GM23248 (cell line): ENCODE measurements at regions not wholly inside any gene's neighbourhood (a gene's known extent, or its start where the extent isn't known, plus 50 kb on each side); places are given as distances from the start of the nearest gene placed in this dataset.

Source experiments
- DNase-seq: peaks from one replicate; pipeline ENCODE4 v3.0.0-alpha.2; 2015
- H2AFZ ChIP-seq: fragments of 200-600 bp; sonication (generic); 2 replicates; pipeline ENCODE4 v1.6.1; 2016; ENCODE audit warnings: antibody characterized with exemption
- H3F3A ChIP-seq: fragments of 200-600 bp; sonication (generic); 2 replicates; pipeline ENCODE4 v1.6.1; 2016; ENCODE audit warnings: mild to moderate bottlenecking, antibody characterized with exemption, mixed run types; ENCODE audit not compliant: insufficient read depth
- H3K27ac ChIP-seq: fragments of 200-600 bp; sonication (generic); 2 replicates; pipeline ENCODE4 v1.5.1; 2016; ENCODE audit warnings: mild to moderate bottlenecking
- H3K27me3 ChIP-seq: fragments of 200-600 bp; sonication (generic); replicated peaks from 2 replicates; pipeline ENCODE4 v1.6.1; 2016; ENCODE audit warnings: mild to moderate bottlenecking; ENCODE audit not compliant: insufficient read depth
- H3K36me3 ChIP-seq: fragments of 200-600 bp; sonication (generic); 2 replicates; pipeline ENCODE4 v1.6.1; 2016; ENCODE audit warnings: low read depth, mild to moderate bottlenecking
- H3K4me1 ChIP-seq: fragments of 200-600 bp; sonication (generic); 2 replicates; pipeline ENCODE4 v1.6.1; 2016; ENCODE audit warnings: mild to moderate bottlenecking; ENCODE audit not compliant: insufficient read depth
- H3K4me2 ChIP-seq: fragments of 200-600 bp; sonication (generic); one replicate; pipeline ENCODE4 v1.6.1; 2016; ENCODE audit warnings: mild to moderate bottlenecking; ENCODE audit not compliant: unreplicated experiment
- H3K4me3 ChIP-seq: fragments of 200-600 bp; sonication (generic); 2 replicates; pipeline ENCODE4 v1.5.1; 2016; ENCODE audit warnings: mild to moderate bottlenecking
- H3K79me2 ChIP-seq: fragments of 200-600 bp; sonication (generic); 2 replicates; pipeline ENCODE4 v1.6.1; 2016; ENCODE audit warnings: mild to moderate bottlenecking; ENCODE audit not compliant: insufficient read depth
- H3K9ac ChIP-seq: fragments of 200-600 bp; sonication (generic); 2 replicates; pipeline ENCODE4 v1.6.1; 2016; ENCODE audit warnings: mild to moderate bottlenecking
- H3K9me2 ChIP-seq: fragments of 200-600 bp; sonication (generic); 2 replicates; pipeline ENCODE4 v1.6.1; 2016; ENCODE audit warnings: mixed run types, mild to moderate bottlenecking, moderate library complexity; ENCODE audit not compliant: insufficient read depth
- H3K9me3 ChIP-seq: fragments of 200-600 bp; sonication (generic); one replicate; pipeline ENCODE4 v1.6.1; 2017; ENCODE audit warnings: low read depth
- H4K20me1 ChIP-seq: fragments of 200-600 bp; sonication (generic); 2 replicates; pipeline ENCODE4 v1.6.0; 2016; ENCODE audit not compliant: insufficient read depth
- EZH2 ChIP-seq: fragments of 200-600 bp; sonication (generic); IDR thresholded peaks from 2 replicates; pipeline ENCODE4 v1.6.1; 2018; ENCODE audit warnings: antibody characterized with exemption, mild to moderate bottlenecking; ENCODE audit not compliant: insufficient read depth, poor library complexity, severe bottlenecking
- EZH2phosphoT487 ChIP-seq: fragments of 200-600 bp; sonication (generic); IDR thresholded peaks from 2 replicates; pipeline ENCODE4 v1.6.1; 2018; ENCODE audit warnings: antibody characterized with exemption, moderate library complexity, mild to moderate bottlenecking, low read depth; ENCODE audit not compliant: insufficient read depth
- WGBS, 2 experiments: methylation state at CpG; one replicate each; pipeline ENCODE4 v1.1.6; 2015 to 2017; ENCODE audit warnings: low lambda C conversion rate in 2 of 2, low coverage in 1 of 2; ENCODE audit errors: missing lambda C conversion rate in 2 of 2; 5-methylcytosine and 5-hydroxymethylcytosine counted together
- in situ Hi-C: fragments of 300-500 bp; cut with MboI; formaldehyde crosslinking; loops from 2 replicates; pipeline ENCODE4 v1.15.0; 2020

GRCh38 chrX:117376460-117376859 lies 740.1 kb downstream of the KLHL13 start:
- H3K36me3 ChIP-seq, result no peaks in the 10 kb centered on the region
- no peak overlapping the region for H2AFZ ChIP-seq
- TF ChIP-seq EZH2phosphoT487, result no peak
- no peak for TF ChIP-seq EZH2
- no peaks in the 10 kb centered on the region for H3K79me2 ChIP-seq
- H3K4me1 ChIP-seq, result no peaks in the 10 kb centered on the region
- H3F3A ChIP-seq, result no peaks in the 10 kb centered on the region
- no peak overlapping the region for H3K4me2 ChIP-seq
- no peak overlapping the region for H3K4me3 ChIP-seq
- H3K9me2 ChIP-seq, result no peaks in the 10 kb centered on the region
- no peaks in the 10 kb centered on the region for H3K27me3 ChIP-seq
- H3K9ac ChIP-seq, result no peak overlapping the region
- no peak overlapping the region for H3K27ac ChIP-seq
- DNase-seq, result no peak
- H3K9me3 ChIP-seq, result no peaks in the 10 kb centered on the region
- in situ Hi-C loops, result no loop called here
- H4K20me1 ChIP-seq, result no peaks in the 10 kb centered on the region

GRCh38 chrX:117335209-117335608 lies 781.4 kb downstream of the KLHL13 start:
- Histone ChIP-seq H3K9me2 (no peaks in the 10 kb centered on the region), H3K4me3 (no peak overlapping the region), H3K79me2 (no peaks in the 10 kb centered on the region), H3F3A (no peaks in the 10 kb centered on the region), H3K4me1 (no peaks in the 10 kb centered on the region), H3K36me3 (no peaks in the 10 kb centered on the region), H3K27ac (no peak overlapping the region), H4K20me1 (no peaks in the 10 kb centered on the region), H3K9me3 (no peaks in the 10 kb centered on the region), H3K9ac (no peak overlapping the region), H2AFZ (no peak overlapping the region), H3K4me2 (no peak overlapping the region), H3K27me3 (no peaks in the 10 kb centered on the region)
- WGBS, 2 experiments, result 6 to 33% methylated on average over 1 of the region's 1 CpG
- in situ Hi-C loops, result no loop called here
- no peak for DNase-seq
- TF ChIP-seq EZH2, result no peak
- TF ChIP-seq EZH2phosphoT487, result no peak

- TF ChIP-seq EZH2phosphoT487, result no peak
- no peak for TF ChIP-seq EZH2
- H2AFZ ChIP-seq, result no peak overlapping the region
- no peaks in the 10 kb centered on the region for H3K27me3 ChIP-seq
- H3K9me2 ChIP-seq, result no peaks in the 10 kb centered on the region
- WGBS, 2 experiments, result 6 to 11% methylated on average over 1 of the region's 1 CpG
- no peaks in the 10 kb centered on the region for H3K9me3 ChIP-seq
- no peaks in the 10 kb centered on the region for H3K79me2 ChIP-seq
- in situ Hi-C loops, result no loop called here
- H4K20me1 ChIP-seq, result no peaks in the 10 kb centered on the region
- no peak overlapping the region for H3K4me3 ChIP-seq
- H3K4me1 ChIP-seq, result no peaks in the 10 kb centered on the region
- H3K9ac ChIP-seq, result no peak overlapping the region
- H3K27ac ChIP-seq, result no peak overlapping the region
- no peaks in the 10 kb centered on the region for H3K36me3 ChIP-seq
- no peaks in the 10 kb centered on the region for H3F3A ChIP-seq
- no peak for DNase-seq
- H3K4me2 ChIP-seq, result no peak overlapping the region
Observed at GRCh38 chrX:117327373-117327772, 789.2 kb downstream of the KLHL13 start.

GRCh38 chrX:117325706-117326105 lies 790.9 kb downstream of the KLHL13 start:
- H2AFZ ChIP-seq, result no peak overlapping the region
- H3K9me2 ChIP-seq, result no peaks in the 10 kb centered on the region
- H3K4me1 ChIP-seq, result no peaks in the 10 kb centered on the region
- in situ Hi-C loops, result no loop called here
- no peaks in the 10 kb centered on the region for H3K79me2 ChIP-seq
- 0% methylated on average over 2 to 3 of the region's 3 CpGs for WGBS, 2 experiments
- H3K9me3 ChIP-seq, result no peaks in the 10 kb centered on the region
- no peak overlapping the region for H3K4me2 ChIP-seq
- H3K36me3 ChIP-seq, result no peaks in the 10 kb centered on the region
- H3K9ac ChIP-seq, result no peak overlapping the region
- H3K27me3 ChIP-seq, result no peaks in the 10 kb centered on the region
- H3F3A ChIP-seq, result no peaks in the 10 kb centered on the region
- no peak overlapping the region for H3K27ac ChIP-seq
- H4K20me1 ChIP-seq, result no peaks in the 10 kb centered on the region
- TF ChIP-seq EZH2phosphoT487, result no peak
- no peak for TF ChIP-seq EZH2
- DNase-seq, result no peak
- no peak overlapping the region for H3K4me3 ChIP-seq

- no peak overlapping the region for H2AFZ ChIP-seq
- H3K4me3 ChIP-seq, result no peak overlapping the region
- H3K4me1 ChIP-seq, result no peaks in the 10 kb centered on the region
- no peaks in the 10 kb centered on the region for H3F3A ChIP-seq
- no peak for DNase-seq
- in situ Hi-C loops, result no loop called here
- no peaks in the 10 kb centered on the region for H3K79me2 ChIP-seq
- no peaks in the 10 kb centered on the region for H3K27me3 ChIP-seq
- no peak overlapping the region for H3K4me2 ChIP-seq
- no peak overlapping the region for H3K9ac ChIP-seq
- WGBS, 2 experiments, result 26 to 30% methylated on average over 2 to 4 of the region's 4 CpGs
- TF ChIP-seq EZH2, result no peak
- no peak for TF ChIP-seq EZH2phosphoT487
- H3K36me3 ChIP-seq, result no peaks in the 10 kb centered on the region
- no peaks in the 10 kb centered on the region for H3K9me2 ChIP-seq
- H4K20me1 ChIP-seq, result no peaks in the 10 kb centered on the region
- no peaks in the 10 kb centered on the region for H3K9me3 ChIP-seq
- H3K27ac ChIP-seq, result no peak overlapping the region
Observed at GRCh38 chrX:117305168-117305766, 811.3 kb downstream of the KLHL13 start.
